ENCODE measurements at regions not wholly inside any gene's neighbourhood (a gene's known extent, or its start where the extent isn't known, plus 50 kb on each side); places are given as distances from the start of the nearest gene placed in this dataset.

GRCh38 chr3:182393151-182393550 lies 400.2 kb upstream of the ATP11B start:
- TF ChIP-seq POLR2A (IDR thresholded peaks at IDR 0.05; ENCODE audit: low read depth, low read length), result no peak
- TF ChIP-seq POLR2AphosphoS5 (IDR thresholded peaks at IDR 0.05; ENCODE audit: low read depth, low read length), result no peak
- no peak for TF ChIP-seq TAF1 (IDR thresholded peaks at IDR 0.05; ENCODE audit: borderline replicate concordance, low read depth, low read length)

Measured in GM12892 (cell line).